ENCODE measurements at regions not wholly inside any gene's neighbourhood (a gene's known extent, or its start where the extent isn't known, plus 50 kb on each side); places are given as distances from the start of the nearest gene placed in this dataset.

DNA sequence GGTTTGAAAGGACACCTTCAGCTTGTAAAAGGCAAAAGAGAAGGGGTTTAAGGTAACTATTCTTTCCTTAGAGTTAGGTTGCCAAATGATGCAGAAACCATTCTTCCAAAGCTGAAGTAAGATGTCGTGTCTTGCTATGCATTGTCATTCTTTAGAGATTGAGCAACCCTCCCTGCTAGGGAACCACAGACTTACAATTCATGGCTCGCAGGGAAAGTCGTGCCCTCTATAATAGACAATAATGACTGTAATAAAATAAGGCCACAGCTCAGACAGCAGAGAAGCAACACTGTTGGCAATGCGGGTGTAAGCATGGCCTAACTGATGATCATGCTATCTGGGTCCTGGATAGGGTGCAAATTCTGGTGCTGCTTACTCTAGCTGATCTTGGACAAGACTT lies 129.6 kb upstream of the CDH13 start:
- DNase-seq, result no peak

DNA sequence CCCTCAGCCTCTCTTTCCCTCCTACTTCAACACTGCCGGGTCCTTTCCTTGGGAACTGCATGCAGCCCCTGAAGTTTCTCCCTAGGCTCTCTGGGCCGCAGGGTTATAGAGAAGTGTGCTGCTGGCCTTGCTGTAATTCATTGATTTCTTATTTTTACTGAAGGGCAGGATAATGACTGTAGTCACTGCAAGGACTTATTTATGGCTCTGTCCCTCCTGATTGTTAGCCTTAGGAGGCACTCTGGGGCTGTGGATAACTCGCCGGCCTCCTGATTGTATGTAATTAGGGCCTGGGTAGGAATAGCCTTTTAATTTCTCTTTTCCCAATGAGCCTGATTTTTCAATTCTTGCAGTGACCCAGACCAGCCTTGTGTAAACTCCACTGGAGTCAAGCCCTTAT lies 138.3 kb upstream of the CDH13 start:
- no peak for DNase-seq

DNA sequence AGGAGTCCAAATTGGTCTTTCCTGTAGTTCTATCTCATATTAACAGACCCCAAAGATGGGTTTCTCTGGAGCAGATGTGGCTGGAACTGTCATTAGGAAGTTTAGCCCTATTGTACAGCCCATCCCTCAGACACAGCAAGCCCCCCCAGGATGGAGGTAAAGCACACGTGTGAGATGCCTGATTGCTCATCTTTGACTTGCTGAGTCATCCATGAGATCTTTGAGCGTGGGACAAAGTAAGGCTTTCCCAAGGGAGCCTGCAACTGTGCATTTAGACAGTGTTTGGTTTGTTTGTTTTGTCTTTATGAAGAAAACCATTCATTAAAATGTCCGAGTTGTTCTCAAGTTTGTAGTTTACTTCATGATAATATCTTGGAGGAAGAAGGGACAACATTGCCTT lies 145.3 kb upstream of the CDH13 start:
- DNase-seq, result no peak

DNA sequence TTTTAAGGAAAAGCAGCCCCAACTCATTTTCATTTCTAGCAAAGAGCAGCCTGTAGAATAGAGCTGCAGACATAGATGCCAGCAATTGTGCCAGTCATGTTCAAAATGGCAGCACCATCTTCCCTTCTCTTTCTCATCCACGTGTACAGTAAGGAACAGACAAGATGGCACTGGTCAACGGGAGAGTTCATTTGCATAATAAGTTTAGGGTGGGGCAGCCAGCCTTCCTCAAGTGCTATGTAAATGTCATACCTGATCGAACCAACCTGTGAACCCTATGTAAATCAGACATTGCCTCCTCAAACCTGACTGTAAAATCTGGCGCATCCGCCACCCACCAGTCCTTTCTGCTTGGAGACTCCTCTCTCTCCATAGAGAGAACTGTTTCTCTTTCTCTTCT lies 150.0 kb upstream of the CDH13 start:
- no peak for DNase-seq

DNA sequence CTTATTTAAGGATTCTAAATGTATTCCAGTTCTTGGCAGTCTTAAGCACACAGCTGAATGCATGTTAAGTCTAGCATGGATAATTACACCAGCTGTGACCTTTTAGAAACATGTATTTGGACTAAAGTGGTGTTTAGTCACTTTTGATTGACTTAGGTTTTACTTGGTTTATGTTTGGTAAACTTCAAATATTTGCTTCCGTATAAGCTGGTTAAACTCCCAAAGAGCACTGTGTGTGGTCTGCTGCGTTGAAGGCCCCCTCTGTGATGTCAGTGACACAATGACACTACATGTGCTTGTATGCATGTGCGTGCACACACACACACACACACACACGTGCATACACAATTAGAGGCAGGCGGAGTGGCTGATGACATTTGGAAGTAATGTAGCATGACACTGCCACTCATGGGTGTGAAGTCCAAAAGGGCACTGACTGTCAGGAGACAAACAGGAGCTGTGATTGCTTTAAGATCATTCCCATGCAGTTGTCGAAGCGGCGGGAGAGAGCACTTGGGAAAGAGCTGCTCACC lies 156.1 kb upstream of the CDH13 start:
- DNase-seq, result peak; percentile 40

DNA sequence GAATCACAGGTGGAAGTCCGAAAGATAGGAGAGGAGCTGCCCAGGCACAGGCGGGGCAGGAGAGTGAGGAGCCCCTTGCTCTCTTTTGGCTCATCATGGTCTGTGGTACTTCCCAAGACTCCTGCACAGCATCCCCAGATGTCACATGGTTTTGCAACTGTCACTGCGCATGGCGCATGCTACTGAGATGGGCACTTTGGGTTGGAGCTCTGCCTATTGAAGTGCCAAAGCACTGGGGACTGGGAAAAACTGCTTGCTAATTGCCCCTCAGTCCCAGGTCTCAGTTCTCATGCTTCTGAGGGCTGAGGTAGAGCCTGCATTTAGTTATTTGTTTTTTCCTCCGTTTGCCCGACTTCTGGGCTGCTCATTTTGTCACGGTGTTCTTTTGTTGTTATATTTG lies 156.8 kb upstream of the CDH13 start:
- DNase-seq, result no peak

DNA sequence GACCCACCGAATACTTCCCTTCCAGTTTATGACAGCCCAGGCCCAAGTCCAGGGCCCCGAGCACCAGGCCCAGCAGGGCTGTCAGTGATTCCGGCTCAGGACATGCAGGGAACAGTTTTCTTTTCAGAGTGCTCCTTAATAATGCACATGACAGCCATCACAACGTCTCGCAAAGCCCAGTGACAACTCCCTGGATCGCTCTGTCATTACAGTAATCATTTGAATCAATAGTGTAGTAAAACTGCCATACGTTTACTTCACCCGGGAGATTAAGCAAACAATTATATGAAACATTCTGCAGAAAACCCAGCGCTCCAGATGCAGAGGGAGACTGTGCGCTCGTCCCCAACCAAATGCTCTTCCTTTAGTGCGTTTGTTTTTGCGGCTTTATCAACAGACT lies 162.6 kb upstream of the CDH13 start:
- DNase-seq, result no peak

DNA sequence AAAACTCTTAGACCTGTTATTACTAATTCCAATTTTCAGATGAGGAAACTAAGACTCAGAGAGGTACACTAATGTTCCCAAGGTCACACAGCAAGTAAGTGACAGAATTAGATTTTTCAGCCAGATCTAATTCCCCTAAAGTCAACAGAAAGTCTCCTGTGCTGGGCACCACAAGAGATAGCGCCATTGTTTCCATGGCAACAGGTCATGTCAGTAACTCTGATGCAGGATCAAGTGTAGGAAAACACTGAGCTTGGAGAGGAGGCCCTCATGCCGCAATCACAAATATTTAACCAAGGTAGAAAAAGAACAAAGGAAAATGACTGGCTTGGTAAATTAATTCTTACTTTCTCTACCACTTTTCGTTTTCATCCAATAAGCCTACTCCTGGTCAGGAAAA lies 166.0 kb upstream of the CDH13 start:
- no peak for DNase-seq

DNA sequence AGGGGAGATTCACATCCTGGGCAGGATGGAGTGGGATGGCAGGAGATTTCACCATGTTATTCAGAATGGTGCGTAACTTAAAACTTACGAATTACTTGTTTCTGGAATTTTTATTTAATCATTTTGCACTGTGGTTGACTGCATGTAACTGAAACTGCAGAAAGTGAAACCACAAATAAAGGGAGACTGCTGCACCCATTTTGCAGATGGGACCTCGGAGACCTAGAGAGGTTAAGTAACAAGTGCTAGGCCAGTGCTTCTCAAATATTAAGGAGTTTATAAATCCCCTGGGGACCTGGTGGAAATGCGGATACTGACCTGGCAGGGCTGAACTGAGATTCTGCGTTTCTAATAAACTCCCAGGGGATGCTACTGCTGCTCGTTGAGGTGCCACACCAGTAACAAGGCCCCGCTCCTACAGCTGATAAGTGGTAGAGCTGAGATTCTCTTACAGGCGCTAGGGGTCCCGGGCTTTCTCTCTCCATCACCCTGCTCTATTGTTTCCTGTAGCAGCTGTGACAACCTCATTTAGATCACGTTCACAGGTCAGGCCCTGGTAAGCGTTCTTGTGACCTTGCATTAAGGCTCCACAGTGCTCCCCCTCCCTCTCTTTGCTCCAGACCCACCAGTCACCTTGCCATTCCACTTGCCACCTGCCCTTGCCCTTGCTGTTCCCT lies 167.1 kb upstream of the CDH13 start:
- DNase-seq, result no peak

DNA sequence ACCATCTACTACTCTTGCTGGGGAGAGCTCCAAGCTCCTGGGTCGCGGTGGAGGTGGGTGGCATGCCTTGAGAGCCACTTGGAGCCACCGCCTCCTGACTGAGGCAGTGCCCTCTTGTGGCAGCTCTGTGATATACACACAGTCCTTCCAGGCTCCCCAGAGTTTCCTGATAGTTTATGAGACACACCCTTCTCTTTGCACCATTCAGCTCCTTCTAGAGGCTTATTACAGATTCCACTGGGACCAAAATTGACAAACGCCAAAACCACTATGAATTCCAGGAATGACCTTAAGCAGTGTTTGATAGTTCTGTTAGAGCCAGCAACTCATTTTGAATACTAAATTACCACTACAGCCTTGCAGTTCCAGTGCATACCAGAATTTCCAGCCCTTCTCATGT lies 170.1 kb upstream of the CDH13 start:
- DNase-seq, result peak; percentile 53

DNA sequence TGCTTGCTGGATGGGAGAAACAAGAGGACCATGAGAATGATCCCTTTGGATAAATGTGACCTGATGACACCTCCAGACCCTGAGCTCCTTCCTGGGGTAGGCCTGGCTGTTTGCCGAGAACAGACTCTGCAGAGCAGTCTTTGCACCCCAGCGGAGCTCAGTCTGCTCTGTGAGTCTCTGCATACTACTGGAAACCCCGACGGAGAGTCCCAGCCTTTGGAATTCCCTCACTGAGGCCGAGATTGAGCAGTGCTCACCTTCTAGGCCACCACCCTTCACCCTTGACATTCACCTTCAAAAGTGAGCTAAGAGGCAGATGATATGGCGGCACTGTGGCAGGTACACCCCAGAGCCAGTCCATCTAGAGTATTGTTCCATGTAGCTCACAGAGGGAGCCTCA lies 172.2 kb upstream of the CDH13 start:
- DNase-seq, result no peak

DNA sequence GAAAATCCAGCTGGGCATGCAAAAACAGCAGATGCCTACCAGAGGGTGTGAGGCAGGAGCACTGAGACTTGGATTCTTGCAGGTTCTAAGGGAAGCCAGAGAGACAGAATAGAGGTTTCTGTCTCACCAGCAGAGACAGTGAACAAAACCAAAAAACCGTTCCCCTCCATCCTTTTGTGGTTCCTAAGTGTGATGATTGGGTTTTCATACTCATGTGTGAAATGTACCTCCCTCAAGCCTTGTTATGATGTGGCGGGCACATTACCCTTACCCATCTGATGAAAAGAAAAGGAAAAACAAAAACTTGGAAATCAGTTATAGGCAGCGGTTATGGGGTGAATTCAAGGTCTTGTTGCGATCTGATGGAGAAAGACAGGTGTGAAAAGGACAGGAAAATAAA lies 172.6 kb upstream of the CDH13 start:
- DNase-seq, result no peak

DNA sequence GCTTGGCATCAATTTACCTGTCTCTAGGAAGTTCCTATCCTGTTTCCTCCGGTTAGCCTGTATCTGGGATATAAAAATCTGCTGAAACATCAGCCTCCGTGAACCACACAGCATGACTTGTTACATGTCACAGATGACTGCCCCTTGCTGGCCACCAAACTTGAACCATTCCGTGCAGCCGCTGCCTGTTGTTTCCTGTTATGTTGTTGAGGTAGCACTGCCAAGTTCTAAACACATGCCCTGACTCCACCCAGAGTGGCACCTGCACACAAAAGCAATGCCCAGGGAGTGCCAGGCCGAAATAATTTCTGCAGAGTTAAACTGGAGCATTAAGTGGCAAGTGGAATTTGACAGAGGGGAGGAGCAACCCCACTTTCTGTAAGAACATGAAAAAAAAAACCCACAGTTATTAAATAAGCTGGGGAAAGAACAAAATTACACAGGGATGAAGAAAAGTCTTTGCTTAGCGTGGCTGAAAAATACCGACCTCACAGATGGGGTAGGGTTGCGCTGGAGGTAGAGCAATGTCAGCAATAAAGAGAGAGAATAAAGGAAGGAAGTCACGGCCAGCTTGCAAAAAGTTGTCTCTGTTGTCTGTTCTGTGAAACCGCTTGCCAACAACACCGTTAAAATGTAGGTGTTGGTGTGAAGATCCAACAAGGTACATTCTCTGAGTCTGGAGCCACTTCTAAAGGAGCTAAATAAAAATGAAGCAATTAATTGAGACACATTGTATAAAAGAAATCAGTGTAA lies 174.6 kb upstream of the CDH13 start:
- peak; percentile 36 for DNase-seq

DNA sequence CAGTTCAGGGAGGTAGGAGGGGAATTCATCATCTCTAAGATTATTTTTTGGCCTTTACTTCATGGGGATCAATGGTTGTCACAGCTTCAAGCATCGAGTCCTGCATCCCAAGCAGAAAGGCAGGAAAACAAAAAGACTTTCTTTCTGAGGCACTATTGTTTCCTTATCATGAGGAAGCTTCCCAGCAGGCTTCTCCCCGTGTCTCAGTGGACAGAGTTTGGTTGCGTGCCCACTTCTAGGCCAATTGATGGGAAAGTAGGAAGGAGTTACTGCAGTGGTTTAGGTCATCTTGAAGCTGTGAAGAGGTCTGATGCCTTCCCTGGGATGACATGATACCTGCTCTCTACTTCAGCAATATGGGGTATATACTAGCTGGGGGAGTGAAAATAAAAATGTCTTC lies 175.3 kb upstream of the CDH13 start:
- no peak for DNase-seq

DNA sequence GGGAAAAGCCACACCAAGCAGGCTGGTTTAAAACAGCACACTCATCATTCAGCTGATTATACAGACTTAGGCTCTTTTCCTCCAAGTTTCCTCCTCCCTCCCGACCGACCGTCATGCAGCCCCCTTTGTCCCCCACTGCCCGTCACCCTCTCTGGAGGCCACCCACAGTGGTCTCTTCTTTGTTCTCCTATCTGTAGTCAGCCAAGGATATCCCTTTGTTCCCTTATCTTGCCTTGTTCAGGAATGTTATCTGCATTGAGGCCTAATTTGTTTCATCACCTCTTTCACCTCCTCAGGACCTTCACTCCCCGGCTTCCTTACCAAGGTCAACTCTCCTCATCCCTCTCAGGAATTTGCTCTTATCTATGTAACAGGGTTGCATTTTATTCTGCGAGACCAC lies 186.4 kb upstream of the CDH13 start:
- DNase-seq, result no peak

DNA sequence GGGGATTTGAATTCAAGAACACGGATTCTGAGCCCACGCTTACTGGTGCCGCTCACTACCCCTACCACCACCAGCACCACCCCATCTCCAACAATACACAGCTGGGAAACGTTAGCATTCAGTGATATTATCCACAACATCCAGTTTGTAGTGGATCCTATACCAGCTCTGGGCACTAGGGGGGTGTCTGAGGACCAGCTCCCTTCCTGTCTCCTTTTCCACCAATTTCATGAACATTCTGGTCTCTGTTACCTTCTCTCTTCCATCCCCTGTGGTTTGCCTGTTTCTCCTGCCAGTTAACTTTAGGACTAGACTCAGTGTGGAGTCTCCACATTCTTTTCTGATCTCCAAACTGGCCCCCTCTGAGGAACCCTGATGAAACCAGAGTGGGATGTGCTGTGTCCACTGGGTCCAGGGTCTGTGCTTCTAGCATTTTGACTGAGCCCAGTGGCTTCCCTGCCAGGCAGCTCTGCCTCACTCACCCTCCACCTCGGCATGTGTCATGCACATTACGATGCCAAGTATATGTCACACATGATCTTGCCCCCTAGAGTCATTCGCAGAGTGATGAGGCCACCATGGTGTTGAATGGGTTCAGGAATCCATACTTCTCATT lies 187.0 kb upstream of the CDH13 start:
- DNase-seq, result no peak

DNA sequence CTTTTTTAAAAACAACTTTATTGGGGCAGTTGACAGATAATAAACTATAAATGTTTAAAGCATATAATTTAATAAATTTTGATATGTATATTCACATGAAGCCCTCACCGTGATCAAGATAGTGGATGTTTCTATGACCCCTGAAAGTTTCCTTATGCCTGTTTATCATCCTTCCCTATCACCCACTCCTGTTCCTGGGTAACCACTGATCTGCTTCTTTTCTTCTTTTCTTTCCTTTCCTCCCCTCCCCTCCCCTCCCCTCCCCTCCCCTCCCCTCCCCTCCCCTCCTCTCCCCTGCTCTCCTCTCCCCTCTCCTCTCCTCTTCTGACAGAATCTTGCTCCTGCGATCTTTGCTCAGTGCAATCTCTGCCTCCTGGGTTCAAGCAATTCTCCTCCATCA lies 193.7 kb upstream of the CDH13 start:
- no peak for DNase-seq

DNA sequence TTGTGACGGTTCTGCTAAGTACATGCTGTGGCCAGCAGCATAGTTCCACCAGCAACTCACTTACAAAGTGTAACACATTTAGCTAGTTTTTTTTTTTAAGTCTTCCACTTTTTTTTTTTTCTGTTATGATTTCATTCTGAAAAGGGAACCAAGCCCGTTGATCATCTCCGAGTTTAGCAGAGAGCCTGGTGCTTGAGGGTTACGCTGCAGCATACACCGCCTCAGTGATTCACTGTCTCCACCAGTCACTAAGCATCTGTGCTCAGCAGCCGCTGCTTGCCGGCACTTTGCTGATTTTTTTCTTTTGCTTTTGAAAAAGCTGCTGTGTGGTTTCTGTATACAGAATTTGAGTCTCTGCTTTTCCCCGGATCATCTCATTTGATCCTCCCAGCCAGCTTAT lies 194.5 kb upstream of the CDH13 start:
- no peak for DNase-seq

DNA sequence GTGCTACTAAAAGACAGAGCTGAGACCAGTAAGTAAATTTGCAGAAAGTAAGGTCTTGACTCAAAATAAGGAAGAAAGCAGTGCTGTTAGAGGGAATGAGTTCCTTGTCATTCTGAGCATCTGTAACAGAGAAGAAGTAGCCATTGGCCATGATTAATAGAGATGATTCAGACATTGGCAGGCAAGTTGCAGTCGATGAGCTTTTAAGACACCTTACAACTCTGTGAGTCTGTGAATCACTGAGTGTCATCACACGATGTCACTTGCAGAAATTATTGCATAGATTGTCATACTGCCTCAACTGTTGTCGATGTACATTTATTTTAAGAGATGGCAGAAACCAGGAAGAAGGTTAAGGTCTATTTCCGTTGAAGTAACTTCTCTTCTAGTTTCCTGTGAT lies 201.1 kb upstream of the CDH13 start:
- DNase-seq, result no peak

DNA sequence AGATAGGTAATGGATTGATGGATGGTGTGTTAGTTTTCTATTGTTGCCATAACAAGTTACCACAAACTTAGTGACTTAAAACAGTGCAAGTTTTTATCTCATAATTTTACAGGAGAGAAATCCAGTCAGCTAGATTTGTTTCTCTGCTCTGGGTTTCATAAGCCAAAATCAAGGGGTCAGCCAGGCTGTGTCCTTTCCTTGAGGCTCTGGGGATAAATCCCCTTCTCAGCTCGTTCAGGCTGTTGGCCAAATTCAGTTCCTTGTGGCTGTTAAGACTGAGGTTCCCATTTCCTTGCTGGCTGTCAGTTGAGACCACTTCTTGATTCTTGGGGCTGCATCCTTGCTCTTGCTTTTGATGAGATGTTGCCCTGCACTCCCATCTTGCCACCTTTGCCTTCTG lies 204.9 kb upstream of the CDH13 start:
- no peak for DNase-seq

DNA sequence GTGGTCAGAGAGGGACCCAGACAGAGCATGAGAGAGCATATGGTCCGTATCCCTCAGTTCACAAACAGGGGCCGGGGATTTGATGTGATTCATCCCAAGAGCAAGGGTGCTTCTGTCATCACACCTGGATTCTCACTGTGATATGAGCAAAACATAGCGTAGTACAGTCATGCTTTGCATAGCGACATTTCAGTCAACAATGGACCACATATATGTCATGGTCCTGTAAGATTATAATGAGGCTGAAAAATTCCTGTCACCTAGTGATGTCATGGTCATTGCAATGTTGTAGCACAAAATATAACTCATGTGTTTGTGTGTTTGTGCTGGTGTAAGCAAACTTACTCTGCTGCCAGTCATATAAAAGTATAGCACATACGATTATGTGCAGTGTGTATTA lies 207.4 kb upstream of the CDH13 start:
- DNase-seq, result no peak

DNA sequence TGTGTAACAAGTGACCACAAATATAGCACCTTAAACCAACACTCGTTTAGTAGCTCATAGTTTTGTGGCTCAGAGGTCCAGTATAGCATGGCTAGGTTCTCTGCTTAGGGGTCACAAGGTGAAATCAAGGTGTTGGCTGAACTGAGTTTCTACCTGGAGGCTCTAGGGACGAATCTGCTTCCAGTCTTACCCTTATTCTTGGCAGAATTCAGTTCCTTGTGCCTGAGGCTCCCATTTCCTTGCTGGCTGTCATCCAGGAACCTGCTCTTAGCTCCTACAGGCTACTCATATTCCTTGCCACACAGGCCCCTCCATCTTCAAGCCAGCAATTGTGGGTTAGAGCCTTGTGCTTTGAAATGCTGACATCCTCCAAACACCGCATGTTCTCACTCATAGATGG lies 212.3 kb upstream of the CDH13 start:
- DNase-seq, result no peak

DNA sequence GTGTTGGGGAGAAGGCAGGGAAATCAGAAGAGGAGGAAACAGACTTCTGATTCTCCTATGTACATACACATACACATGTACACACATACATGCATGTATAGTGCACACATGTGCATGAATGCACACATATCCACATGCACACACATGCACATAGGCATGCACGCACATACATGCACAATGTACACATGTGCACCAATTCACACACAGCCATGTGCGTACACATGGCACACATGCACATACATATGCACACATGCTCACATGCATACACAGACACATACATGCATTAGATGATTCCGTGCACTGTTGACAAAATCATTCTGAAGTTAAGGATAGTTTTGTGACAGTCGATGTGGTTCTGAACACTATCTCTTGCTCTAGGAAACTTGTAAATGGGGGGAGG lies 214.0 kb upstream of the CDH13 start:
- no peak for DNase-seq

DNA sequence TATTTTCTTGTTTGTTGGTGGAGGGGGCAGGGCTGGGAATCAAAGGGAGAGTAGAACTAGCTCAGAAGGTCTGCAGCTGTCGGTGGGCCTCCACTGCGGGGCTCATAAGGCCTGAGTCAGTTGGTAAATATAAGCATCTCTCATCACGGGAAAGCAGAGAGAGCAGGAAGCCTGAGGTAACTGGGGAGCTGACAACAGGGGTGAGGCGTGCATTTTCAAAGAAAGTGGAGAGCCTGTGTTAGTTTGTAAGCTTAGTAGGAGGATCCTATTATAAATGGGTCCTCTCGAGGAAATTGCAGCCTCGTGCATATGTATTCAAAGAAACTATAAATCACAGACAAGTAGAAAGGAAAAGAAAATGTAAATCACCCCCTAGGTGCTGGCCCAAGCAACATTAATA lies 221.0 kb upstream of the CDH13 start:
- DNase-seq, result no peak
